ENCODE measurements at regions not wholly inside any gene's neighbourhood (a gene's known extent, or its start where the extent isn't known, plus 50 kb on each side); places are given as distances from the start of the nearest gene placed in this dataset.

GRCh38 chr7:35581605-35582210, 113.2 kb downstream of the HERPUD2 start:
- FAIRE-seq, result no peak

- no peak for FAIRE-seq
Observed at GRCh38 chr7:35576031-35576573, 118.8 kb downstream of the HERPUD2 start.

DNA sequence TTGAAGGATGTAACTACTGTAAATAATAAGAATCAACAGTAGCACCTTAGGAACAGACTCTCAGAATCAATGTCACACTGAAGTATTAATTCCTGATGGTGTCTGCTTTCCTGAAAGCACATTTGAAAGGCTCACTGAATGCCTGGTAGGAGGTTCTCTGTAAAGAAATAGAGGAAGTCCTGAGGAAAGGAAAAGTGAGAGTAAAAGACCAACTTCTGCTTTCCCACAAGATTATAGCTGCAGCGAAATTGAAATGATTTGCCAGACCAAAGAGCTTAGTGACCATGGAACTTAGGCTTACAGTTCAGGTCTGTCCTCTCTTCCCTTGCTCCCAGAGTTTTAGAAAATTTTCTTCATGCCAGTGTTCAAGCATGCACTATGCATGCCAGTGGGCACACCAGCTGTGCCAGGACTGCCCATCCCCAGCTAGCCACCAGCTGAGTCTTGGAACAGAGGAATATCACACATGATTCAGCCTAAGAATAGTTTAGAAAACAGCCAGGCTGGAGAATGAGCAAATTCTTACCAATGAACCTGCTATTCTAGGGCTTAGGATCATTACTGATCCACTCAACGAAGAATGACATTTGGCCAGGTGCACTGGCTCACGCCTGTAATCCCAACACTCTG, 123.2 kb downstream of the HERPUD2 start:
- no peak for FAIRE-seq

GRCh38 chr7:35570937-35571336, 124.0 kb downstream of the HERPUD2 start:
- no peak for FAIRE-seq

DNA sequence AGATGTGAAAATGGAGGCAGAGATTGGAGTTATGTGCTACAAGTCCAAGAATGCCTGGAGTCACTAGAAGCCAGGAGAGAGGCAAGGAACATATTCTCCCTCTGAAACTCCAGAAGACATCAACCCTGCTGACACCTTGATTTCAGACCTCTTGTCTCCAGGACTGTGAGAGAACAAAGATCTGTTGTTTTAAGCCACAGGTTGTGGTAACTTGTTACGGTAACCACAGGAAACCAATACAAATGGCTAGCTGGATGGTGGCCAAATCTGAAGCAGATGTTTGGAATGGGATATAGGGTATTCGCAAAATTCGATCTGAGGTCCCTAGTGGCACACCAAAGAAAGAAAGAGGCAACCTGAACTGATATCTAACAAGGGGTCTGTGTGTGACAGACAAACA, 129.0 kb downstream of the HERPUD2 start:
- FAIRE-seq, result no peak

DNA sequence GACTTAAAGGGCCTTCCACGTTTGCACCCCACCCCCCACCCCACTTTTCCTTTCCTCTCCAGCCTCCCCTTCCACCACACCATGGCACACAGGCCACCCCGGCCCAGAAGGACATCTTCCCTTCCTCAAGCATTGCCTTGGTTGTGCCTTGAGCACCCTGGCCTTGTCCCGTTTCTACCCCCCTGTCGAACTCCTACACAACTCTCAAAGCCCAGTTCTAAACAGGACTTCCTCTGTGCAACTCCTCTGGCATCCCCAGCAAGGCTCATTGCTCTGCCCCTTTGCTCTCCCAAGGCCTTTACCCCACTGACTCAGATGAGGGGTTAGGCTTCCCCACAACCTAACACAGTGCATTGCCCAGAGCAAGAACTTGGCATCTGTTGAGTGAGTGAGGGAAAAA, 136.1 kb downstream of the HERPUD2 start:
- FAIRE-seq, result no peak

- FAIRE-seq, result no peak
Observed at GRCh38 chr7:35556515-35557471, 138.1 kb downstream of the HERPUD2 start.

GRCh38 chr7:35555934-35556333, 139.0 kb downstream of the HERPUD2 start:
- FAIRE-seq, result no peak

GRCh38 chr7:35555386-35555785, 139.5 kb downstream of the HERPUD2 start:
- no peak for FAIRE-seq

GRCh38 chr7:35553519-35553918, 141.4 kb downstream of the HERPUD2 start:
- FAIRE-seq, result no peak

DNA sequence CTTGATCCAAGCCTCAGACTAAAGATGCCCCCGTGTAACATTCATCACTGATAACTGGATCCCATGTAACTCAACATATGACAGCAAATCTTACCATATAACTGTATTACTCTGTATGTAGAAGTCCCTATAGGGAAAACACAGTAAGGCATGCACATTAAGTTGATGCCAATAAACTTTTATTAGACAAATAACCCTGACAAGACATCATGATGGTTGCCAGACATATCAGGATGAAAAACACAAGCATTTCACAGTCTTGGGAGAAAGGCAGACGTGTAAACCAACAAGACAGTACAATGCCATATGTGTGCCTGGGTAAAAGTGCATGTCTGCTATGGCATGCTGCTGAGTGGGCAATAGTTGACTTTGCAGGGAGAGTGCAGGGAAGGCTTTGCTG, 142.2 kb downstream of the HERPUD2 start:
- no peak for FAIRE-seq

DNA sequence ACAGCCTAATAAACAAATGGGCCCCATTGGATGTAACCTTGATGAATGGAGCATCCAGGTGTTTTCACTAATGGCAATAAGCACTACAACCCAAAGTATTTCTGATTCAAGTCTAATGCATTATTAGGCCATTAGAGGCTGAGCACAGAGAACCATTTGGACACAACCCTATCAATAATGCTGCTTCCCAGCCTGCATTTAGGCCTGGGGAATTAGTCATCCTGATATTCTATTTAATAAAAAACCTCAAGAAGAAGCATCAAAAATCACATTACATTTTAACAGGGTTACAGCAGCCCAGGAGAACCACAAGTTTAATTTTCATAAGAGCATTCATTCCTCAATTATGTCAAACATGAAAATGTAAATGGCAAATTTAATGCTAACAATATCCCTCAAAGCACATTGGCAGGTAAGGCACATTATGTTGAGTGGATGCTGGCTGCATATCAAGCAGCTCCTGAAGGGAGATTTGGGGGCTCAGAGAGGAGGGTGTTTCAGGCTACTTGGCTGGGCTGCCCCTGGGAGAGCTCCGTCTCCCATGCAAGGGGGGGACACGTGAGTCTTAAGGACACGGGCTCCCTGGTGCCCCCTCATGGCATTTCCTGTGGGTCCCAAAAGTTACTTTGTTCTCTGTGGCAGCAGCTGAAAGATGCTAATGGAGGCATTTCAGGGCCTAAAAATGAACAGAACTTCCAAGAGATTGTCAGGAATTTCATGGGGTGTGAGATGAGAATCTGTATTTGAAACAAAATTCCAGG, 143.4 kb downstream of the HERPUD2 start:
- FAIRE-seq, result no peak

- no peak for FAIRE-seq
Observed at GRCh38 chr7:35550831-35551230, 144.1 kb downstream of the HERPUD2 start.

- FAIRE-seq, result no peak
Observed at GRCh38 chr7:35549781-35550180, 145.2 kb downstream of the HERPUD2 start.

- FAIRE-seq, result no peak
Observed at GRCh38 chr7:35548291-35548690, 146.6 kb downstream of the HERPUD2 start.

- FAIRE-seq, result no peak
Observed at GRCh38 chr7:35546691-35547429, 148.1 kb downstream of the HERPUD2 start.

DNA sequence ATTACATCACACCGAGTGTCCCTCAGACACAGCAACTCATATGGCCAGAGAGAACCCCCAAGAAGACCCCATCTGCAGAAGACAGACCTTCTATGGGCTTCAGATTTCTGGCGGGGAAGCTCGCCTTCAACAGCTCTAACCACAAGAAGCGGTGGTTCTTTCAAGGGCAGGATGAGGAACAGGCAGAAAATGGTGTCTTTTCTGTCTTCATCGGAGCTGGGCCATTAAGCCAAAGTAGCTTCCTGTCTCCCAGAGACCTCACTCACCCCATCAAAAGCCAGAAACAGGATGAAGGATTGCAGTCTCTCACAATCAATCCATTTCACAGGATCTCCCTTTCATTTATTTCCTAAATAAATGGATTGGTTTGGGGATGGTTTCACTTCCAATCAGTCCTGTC, 149.1 kb downstream of the HERPUD2 start:
- no peak for FAIRE-seq

DNA sequence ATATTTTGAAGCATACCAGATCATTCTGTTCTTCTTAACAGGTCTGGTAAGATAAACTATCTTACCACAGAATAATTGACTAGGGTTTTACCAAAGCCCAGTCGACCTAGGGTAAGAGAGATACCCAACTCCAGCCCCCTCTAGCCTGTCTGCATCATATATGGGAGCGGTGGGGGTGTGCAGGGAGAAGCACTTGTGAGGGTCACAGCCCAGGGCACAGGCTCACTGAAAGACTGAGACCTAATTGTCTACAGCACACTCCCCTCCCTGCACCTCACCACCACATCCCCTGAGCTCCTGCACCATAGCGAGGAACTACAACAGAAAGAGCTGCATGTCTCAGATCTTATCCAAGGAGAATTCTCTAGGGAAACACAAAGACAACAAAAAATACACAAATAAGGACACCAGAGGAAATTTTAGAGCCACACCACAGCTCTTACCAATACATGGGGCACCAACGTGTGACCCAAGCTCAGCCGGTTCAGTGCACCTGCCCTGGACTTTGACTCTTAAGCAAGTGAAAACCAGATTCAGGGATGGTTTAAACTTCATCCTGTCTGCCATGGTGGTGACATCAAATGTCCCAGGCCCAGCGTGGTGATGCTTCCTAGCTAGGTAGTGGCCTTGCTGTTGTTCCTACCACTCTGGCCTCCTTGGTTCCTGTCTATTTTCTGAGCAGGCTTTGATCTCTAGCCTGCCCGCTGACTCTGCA, 150.8 kb downstream of the HERPUD2 start:
- FAIRE-seq, result no peak

- FAIRE-seq, result no peak
Observed at GRCh38 chr7:35537067-35538023, 157.6 kb downstream of the HERPUD2 start.

GRCh38 chr7:35536396-35536826, 158.5 kb downstream of the HERPUD2 start:
- FAIRE-seq, result no peak
